Effector memory CD4-positive, alpha-beta T cell (primary cell): ENCODE measurements at regions not wholly inside any gene's neighbourhood (a gene's known extent, or its start where the extent isn't known, plus 50 kb on each side); places are given as distances from the start of the nearest gene placed in this dataset.

Experiments used
- DNase-seq, 3 donors: peaks; one replicate each; pipeline ENCODE4 v3.0.0-alpha.2; 2020
- H3K27ac ChIP-seq: 2 replicates; pipeline ENCODE4 v1.7.0; 2013; ENCODE audit warnings: mild to moderate bottlenecking, low read length, moderate library complexity; ENCODE audit not compliant: insufficient read depth, poor library complexity, severe bottlenecking
- H3K27me3 ChIP-seq: replicated peaks from 2 replicates; pipeline ENCODE4 v1.7.0; 2013; ENCODE audit warnings: mild to moderate bottlenecking, low read length; ENCODE audit not compliant: insufficient read depth, control insufficient read depth, poor library complexity, severe bottlenecking
- H3K36me3 ChIP-seq: 2 replicates; pipeline ENCODE4 v1.7.0; 2013; ENCODE audit warnings: mild to moderate bottlenecking, low read length, moderate library complexity; ENCODE audit not compliant: control insufficient read depth, insufficient read depth
- H3K4me1 ChIP-seq: 2 replicates; pipeline ENCODE4 v1.7.0; 2013; ENCODE audit warnings: low read length, mild to moderate bottlenecking; ENCODE audit not compliant: control insufficient read depth, insufficient read depth, poor library complexity, severe bottlenecking
- H3K4me3 ChIP-seq: 2 replicates; pipeline ENCODE4 v1.7.0; 2013; ENCODE audit warnings: low read length, low read depth, mild to moderate bottlenecking; ENCODE audit not compliant: insufficient read depth, poor library complexity, severe bottlenecking
- H3K9me3 ChIP-seq: 2 replicates; pipeline ENCODE4 v1.7.0; 2013; ENCODE audit warnings: mild to moderate bottlenecking, low read length, moderate library complexity; ENCODE audit not compliant: control insufficient read depth

- no peak for DNase-seq
- Histone ChIP-seq H3K9me3 (no peaks in the 10 kb centered on the region), H3K4me3 (no peak overlapping the region), H3K27me3 (no peaks in the 10 kb centered on the region), H3K36me3 (no peaks in the 10 kb centered on the region), H3K27ac (no peak overlapping the region), H3K4me1 (no peaks in the 10 kb centered on the region)
These were observed 353.3 kb downstream of the MAN2A1 start for GRCh38 chr5:110043025-110043424.

DNA sequence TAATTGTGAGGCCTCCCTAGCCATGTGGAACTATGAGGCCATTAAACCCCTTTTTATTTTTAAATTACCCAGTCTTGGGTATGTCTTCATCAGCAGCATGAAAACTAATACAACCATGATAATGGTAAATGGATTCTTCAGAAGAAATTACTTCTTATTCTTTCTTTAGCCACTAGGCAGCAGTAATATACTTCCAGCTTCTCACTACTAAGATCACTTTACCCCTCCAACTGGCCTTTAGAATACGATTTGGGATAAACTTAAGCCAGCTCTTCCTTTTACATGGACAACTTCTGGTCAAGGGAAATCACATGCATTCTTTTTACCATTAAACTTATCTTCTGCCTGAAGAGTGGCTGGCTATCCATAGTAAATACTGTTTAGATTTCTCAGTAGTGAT is 355.4 kb downstream of the MAN2A1 start:
- Histone ChIP-seq H3K4me3 (no peak overlapping the region), H3K27ac (no peak overlapping the region), H3K27me3 (no peaks in the 10 kb centered on the region), H3K9me3 (no peaks in the 10 kb centered on the region), H3K4me1 (no peaks in the 10 kb centered on the region), H3K36me3 (no peaks in the 10 kb centered on the region)
- DNase-seq: no peak

- no peak for DNase-seq
- Histone ChIP-seq H3K36me3 (no peaks in the 10 kb centered on the region), H3K4me3 (no peak overlapping the region), H3K9me3 (no peaks in the 10 kb centered on the region), H3K27ac (no peak overlapping the region), H3K4me1 (no peaks in the 10 kb centered on the region), H3K27me3 (no peaks in the 10 kb centered on the region)
These were observed 358.8 kb downstream of the MAN2A1 start for GRCh38 chr5:110048491-110048890.

- H3K4me1 ChIP-seq: peaks cover 6% of the 10 kb centered on the region
- H3K4me3 ChIP-seq: no peak overlapping the region
- no peaks in the 10 kb centered on the region for H3K9me3 ChIP-seq
- H3K27me3 ChIP-seq: no peaks in the 10 kb centered on the region
- no peak for DNase-seq
- no peak overlapping the region for H3K27ac ChIP-seq
- no peaks in the 10 kb centered on the region for H3K36me3 ChIP-seq
These were observed 360.1 kb downstream of the MAN2A1 start for GRCh38 chr5:110049816-110050215.

- H3K9me3 ChIP-seq: no peaks in the 10 kb centered on the region
- H3K27me3 ChIP-seq: no peaks in the 10 kb centered on the region
- peaks cover 11% of the 10 kb centered on the region for H3K4me1 ChIP-seq
- H3K4me3 ChIP-seq: no peak overlapping the region
- no peak for DNase-seq
- H3K27ac ChIP-seq: no peak overlapping the region
- H3K36me3 ChIP-seq: no peaks in the 10 kb centered on the region
These were observed 361.1 kb downstream of the MAN2A1 start for GRCh38 chr5:110050640-110051345.

- peaks cover 11% of the 10 kb centered on the region for H3K4me1 ChIP-seq
- no peaks in the 10 kb centered on the region for H3K36me3 ChIP-seq
- DNase-seq: no peak
- H3K9me3 ChIP-seq: no peaks in the 10 kb centered on the region
- no peaks in the 10 kb centered on the region for H3K27me3 ChIP-seq
- no peak overlapping the region for H3K4me3 ChIP-seq
- H3K27ac ChIP-seq: peak overlapping the region; percentile 32
These were observed 363.5 kb downstream of the MAN2A1 start for GRCh38 chr5:110053205-110053604.

GRCh38 chr5:110053824-110054223 is 364.1 kb downstream of the MAN2A1 start:
- Histone ChIP-seq H3K9me3 (no peaks in the 10 kb centered on the region), H3K4me1 (peaks cover 11% of the 10 kb centered on the region), H3K27ac (peak overlapping the region; percentile 32), H3K27me3 (no peaks in the 10 kb centered on the region), H3K4me3 (no peak overlapping the region), H3K36me3 (no peaks in the 10 kb centered on the region)
- no peak for DNase-seq

- Histone ChIP-seq H3K4me3 (no peak overlapping the region), H3K36me3 (no peaks in the 10 kb centered on the region), H3K4me1 (peaks cover 11% of the 10 kb centered on the region), H3K27ac (peak overlapping the region; percentile 32), H3K27me3 (no peaks in the 10 kb centered on the region), H3K9me3 (no peaks in the 10 kb centered on the region)
- peak; percentile 36 to 61 (median 41) for DNase-seq
These were observed 364.5 kb downstream of the MAN2A1 start for GRCh38 chr5:110054240-110054639.

GRCh38 chr5:110055302-110055701 is 365.6 kb downstream of the MAN2A1 start:
- no peak for DNase-seq
- Histone ChIP-seq H3K27me3 (no peaks in the 10 kb centered on the region), H3K4me3 (no peak overlapping the region), H3K36me3 (no peaks in the 10 kb centered on the region), H3K9me3 (no peaks in the 10 kb centered on the region), H3K27ac (no peak overlapping the region), H3K4me1 (peaks cover 11% of the 10 kb centered on the region)

DNA sequence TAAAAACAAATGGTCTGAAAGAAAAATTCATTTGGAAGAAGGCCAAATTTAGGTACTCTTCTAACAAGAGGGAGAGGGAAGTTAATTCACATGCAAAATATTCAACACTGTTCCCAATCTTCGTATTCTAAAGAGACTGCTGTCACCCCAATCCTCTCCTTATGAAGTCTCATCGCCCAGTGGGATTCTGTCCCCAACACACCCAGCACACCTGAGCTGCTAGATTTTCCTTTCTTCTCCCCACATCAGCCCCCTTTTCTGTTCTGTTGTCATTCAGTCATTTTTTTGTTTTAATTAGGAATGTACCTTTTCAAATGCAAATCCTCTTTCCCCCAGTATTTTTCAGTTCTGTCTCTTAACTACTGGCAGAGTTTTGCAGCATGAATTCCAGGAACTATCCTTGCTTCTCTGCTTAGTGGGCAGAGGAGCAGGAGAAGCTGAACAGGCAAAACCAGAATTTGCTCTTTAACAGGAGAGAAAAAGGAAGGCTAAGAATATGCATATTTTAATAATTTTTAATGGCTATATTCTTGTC is 366.9 kb downstream of the MAN2A1 start:
- Histone ChIP-seq H3K27ac (no peak overlapping the region), H3K36me3 (no peaks in the 10 kb centered on the region), H3K9me3 (no peaks in the 10 kb centered on the region), H3K27me3 (no peaks in the 10 kb centered on the region), H3K4me3 (no peak overlapping the region), H3K4me1 (peaks cover 11% of the 10 kb centered on the region)
- no peak for DNase-seq
